ENCODE measurements at regions not wholly inside any gene's neighbourhood (a gene's known extent, or its start where the extent isn't known, plus 50 kb on each side); places are given as distances from the start of the nearest gene placed in this dataset.

- Histone ChIP-seq H3K9me3 (no peaks in the 10 kb centered on the region), H3K27ac (no peak overlapping the region), H3K4me1 (no peaks in the 10 kb centered on the region), H3K27me3 (no peaks in the 10 kb centered on the region), H3K36me3 (no peaks in the 10 kb centered on the region), H3K9ac (ENCODE audit: low read depth in 2 of 2, low read length in 2 of 2) (no peak overlapping the region), H3K4me3 (no peak overlapping the region)
- intact Hi-C loops (cut with DNase I), result no loop called here
- TF ChIP-seq, protein P1, sequence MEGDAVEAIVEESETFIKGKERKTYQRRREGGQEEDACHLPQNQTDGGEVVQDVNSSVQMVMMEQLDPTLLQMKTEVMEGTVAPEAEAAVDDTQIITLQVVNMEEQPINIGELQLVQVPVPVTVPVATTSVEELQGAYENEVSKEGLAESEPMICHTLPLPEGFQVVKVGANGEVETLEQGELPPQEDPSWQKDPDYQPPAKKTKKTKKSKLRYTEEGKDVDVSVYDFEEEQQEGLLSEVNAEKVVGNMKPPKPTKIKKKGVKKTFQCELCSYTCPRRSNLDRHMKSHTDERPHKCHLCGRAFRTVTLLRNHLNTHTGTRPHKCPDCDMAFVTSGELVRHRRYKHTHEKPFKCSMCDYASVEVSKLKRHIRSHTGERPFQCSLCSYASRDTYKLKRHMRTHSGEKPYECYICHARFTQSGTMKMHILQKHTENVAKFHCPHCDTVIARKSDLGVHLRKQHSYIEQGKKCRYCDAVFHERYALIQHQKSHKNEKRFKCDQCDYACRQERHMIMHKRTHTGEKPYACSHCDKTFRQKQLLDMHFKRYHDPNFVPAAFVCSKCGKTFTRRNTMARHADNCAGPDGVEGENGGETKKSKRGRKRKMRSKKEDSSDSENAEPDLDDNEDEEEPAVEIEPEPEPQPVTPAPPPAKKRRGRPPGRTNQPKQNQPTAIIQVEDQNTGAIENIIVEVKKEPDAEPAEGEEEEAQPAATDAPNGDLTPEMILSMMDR (IDR thresholded peaks at IDR 0.05), result no peak
- no peak for DNase-seq
These were observed 155.7 kb upstream of the SLIT2 start for GRCh38 chr4:20095805-20096541.

DNA sequence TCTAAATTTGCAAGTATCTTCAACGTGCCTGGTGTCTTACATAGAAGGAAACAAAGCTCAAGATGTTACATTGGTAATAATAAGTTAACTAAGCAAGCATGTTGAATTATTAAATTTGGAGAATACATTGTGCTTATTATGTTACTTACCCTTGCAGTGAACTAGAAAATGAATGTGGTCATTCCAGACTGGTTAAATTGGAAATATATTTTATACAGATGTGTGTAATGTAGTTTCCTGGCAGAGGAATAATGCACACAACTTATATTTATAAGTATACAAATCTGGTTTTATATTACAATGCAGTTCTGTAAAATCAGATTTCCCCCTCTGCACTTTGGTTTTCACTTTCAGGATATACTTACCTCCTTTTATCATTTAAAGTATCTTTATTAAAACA, 159.9 kb upstream of the SLIT2 start:
- TF ChIP-seq, protein P1 (IDR thresholded peaks at IDR 0.05), result no peak
- Histone ChIP-seq H3K4me3 (no peak overlapping the region), H3K27ac (no peak overlapping the region), H3K27me3 (no peaks in the 10 kb centered on the region), H3K9me3 (no peaks in the 10 kb centered on the region), H3K4me1 (no peaks in the 10 kb centered on the region), H3K9ac (ENCODE audit: low read depth in 2 of 2, low read length in 2 of 2) (no peak overlapping the region), H3K36me3 (no peaks in the 10 kb centered on the region)
- DNase-seq, result no peak
- intact Hi-C loops (cut with DNase I), result no loop called here

- H3K36me3 ChIP-seq, result no peaks in the 10 kb centered on the region
- DNase-seq, result no peak
- TF ChIP-seq, protein P1 (IDR thresholded peaks at IDR 0.05), result no peak
These were observed 164.2 kb upstream of the SLIT2 start for GRCh38 chr4:20087522-20087911.

GRCh38 chr4:20086799-20087521, 164.7 kb upstream of the SLIT2 start:
- TF ChIP-seq, protein P1 (IDR thresholded peaks at IDR 0.05), result no peak
- Histone ChIP-seq H3K4me3 (no peak overlapping the region), H3K9ac (ENCODE audit: low read depth in 2 of 2, low read length in 2 of 2) (no peak overlapping the region), H3K27ac (no peak overlapping the region), H3K36me3 (no peaks in the 10 kb centered on the region), H3K4me1 (no peaks in the 10 kb centered on the region), H3K27me3 (no peaks in the 10 kb centered on the region), H3K9me3 (no peaks in the 10 kb centered on the region)
- intact Hi-C loops (cut with DNase I), result no loop called here
- no peak for DNase-seq

More at GRCh38 chr4:20087522-20087911, 164.2 kb upstream of the SLIT2 start:
- Histone ChIP-seq H3K9ac (ENCODE audit: low read depth in 2 of 2, low read length in 2 of 2) (no peak overlapping the region), H3K27ac (no peak overlapping the region), H3K4me3 (no peak overlapping the region), H3K27me3 (no peaks in the 10 kb centered on the region), H3K4me1 (no peaks in the 10 kb centered on the region), H3K9me3 (no peaks in the 10 kb centered on the region)
- intact Hi-C loops (cut with DNase I), result no loop called here

- H3K4me1 ChIP-seq, result no peaks in the 10 kb centered on the region
- H3K36me3 ChIP-seq, result no peaks in the 10 kb centered on the region
- no peaks in the 10 kb centered on the region for H3K27me3 ChIP-seq
- no peak overlapping the region for H3K4me3 ChIP-seq
- no peak for DNase-seq
- no peak overlapping the region for H3K9ac ChIP-seq (ENCODE audit: low read depth in 2 of 2, low read length in 2 of 2)
- intact Hi-C loops (cut with DNase I), result no loop called here
- TF ChIP-seq, protein P1 (IDR thresholded peaks at IDR 0.05), result no peak
- H3K9me3 ChIP-seq, result no peaks in the 10 kb centered on the region
- no peak overlapping the region for H3K27ac ChIP-seq
These were observed 165.5 kb upstream of the SLIT2 start for GRCh38 chr4:20086067-20086798.

All from colonic mucosa (tissue), 4 donors.